NOMO-1 treated with DMSO at 0.1 percent for 48 hours (cell line): ENCODE measurements at regions not wholly inside any gene's neighbourhood (a gene's known extent, or its start where the extent isn't known, plus 50 kb on each side); places are given as distances from the start of the nearest gene placed in this dataset.

ENCODE experiments used
- DNase-seq: peaks from one replicate; lab custom pipeline; 2025; ENCODE audit not compliant: unreplicated experiment; lab: John Stamatoyannopoulos, UW

- DNase-seq, result no peak
These were observed 961.7 kb downstream of the NTRK3 start for GRCh38 chr15:87294854-87295253.

- no peak for DNase-seq
These were observed 963.5 kb downstream of the NTRK3 start for GRCh38 chr15:87293031-87293430.

- DNase-seq, result no peak
These were observed 969.4 kb downstream of the NTRK3 start for GRCh38 chr15:87287156-87287555.

GRCh38 chr15:87269566-87269965 lies 987.0 kb downstream of the NTRK3 start:
- DNase-seq, result no peak

GRCh38 chr15:87268675-87269074 lies 987.9 kb downstream of the NTRK3 start:
- DNase-seq, result no peak

GRCh38 chr15:87267798-87268197 lies 988.7 kb downstream of the NTRK3 start:
- DNase-seq, result no peak

GRCh38 chr15:87263871-87264270 lies 992.7 kb downstream of the NTRK3 start:
- DNase-seq, result no peak

- DNase-seq, result no peak
These were observed 993.2 kb downstream of the NTRK3 start for GRCh38 chr15:87263296-87263695.

GRCh38 chr15:87245592-87245991 lies 1010.9 kb downstream of the NTRK3 start:
- no peak for DNase-seq

- no peak for DNase-seq
These were observed 1013.1 kb downstream of the NTRK3 start for GRCh38 chr15:87243474-87243873.

- DNase-seq, result no peak
These were observed 1016.8 kb downstream of the NTRK3 start for GRCh38 chr15:87239582-87240230.

GRCh38 chr15:87238451-87239068 lies 1018.0 kb downstream of the NTRK3 start:
- no peak for DNase-seq

GRCh38 chr15:87228460-87228859 lies 1028.1 kb downstream of the NTRK3 start:
- DNase-seq, result no peak

GRCh38 chr15:87227846-87228245 lies 1028.7 kb downstream of the NTRK3 start:
- no peak for DNase-seq

- DNase-seq, result no peak
These were observed 1031.1 kb downstream of the NTRK3 start for GRCh38 chr15:87225436-87225835.

GRCh38 chr15:87224404-87224803 lies 1032.1 kb downstream of the NTRK3 start:
- no peak for DNase-seq

GRCh38 chr15:87219650-87220615 lies 1036.6 kb downstream of the NTRK3 start:
- no peak for DNase-seq

GRCh38 chr15:87215100-87215499 lies 1041.4 kb downstream of the NTRK3 start:
- no peak for DNase-seq

GRCh38 chr15:87213626-87214025 lies 1042.9 kb downstream of the NTRK3 start:
- DNase-seq, result no peak

GRCh38 chr15:87212041-87212440 lies 1044.5 kb downstream of the NTRK3 start:
- no peak for DNase-seq

GRCh38 chr15:87211547-87211946 lies 1045.0 kb downstream of the NTRK3 start:
- no peak for DNase-seq
